ENCODE measurements at regions not wholly inside any gene's neighbourhood (a gene's known extent, or its start where the extent isn't known, plus 50 kb on each side); places are given as distances from the start of the nearest gene placed in this dataset.

- TF ChIP-seq TAF1 (IDR thresholded peaks at IDR 0.05; ENCODE audit: borderline replicate concordance, insufficient read depth, low read length) (no peak), POLR2AphosphoS5 (IDR thresholded peaks at IDR 0.05; ENCODE audit: low read depth, low read length) (no peak), SIN3A (IDR thresholded peaks at IDR 0.05; ENCODE audit: borderline replicate concordance, insufficient read depth, low read length) (no peak)
Observed at GRCh38 chr4:91840359-91840758, 463.4 kb upstream of the GRID2 start.
